Coronary artery (tissue), 2 donors: ENCODE measurements at regions not wholly inside any gene's neighbourhood (a gene's known extent, or its start where the extent isn't known, plus 50 kb on each side); places are given as distances from the start of the nearest gene placed in this dataset.

Source experiments
- DNase-seq: peaks from one replicate; pipeline ENCODE4 v3.0.0-alpha.2; 2017; ENCODE audit warnings: low spot score
- H3K27ac ChIP-seq, 2 donors: fragments of 200-600 bp; sonication (generic); one replicate each; pipeline ENCODE4 v1.5.1; 2016 to 2019
- H3K4me3 ChIP-seq: fragments of 200-600 bp; sonication (generic); 2 replicates; pipeline ENCODE4 v1.5.1; 2016; ENCODE audit warnings: mild to moderate bottlenecking, moderate library complexity
- TF ChIP-seq, protein P1 (sequence below): fragments of 200-600 bp; sonication (generic); IDR thresholded peaks from one replicate; pipeline ENCODE4 v1.5.1; 2019; ENCODE audit warnings: antibody characterized with exemption

DNA sequence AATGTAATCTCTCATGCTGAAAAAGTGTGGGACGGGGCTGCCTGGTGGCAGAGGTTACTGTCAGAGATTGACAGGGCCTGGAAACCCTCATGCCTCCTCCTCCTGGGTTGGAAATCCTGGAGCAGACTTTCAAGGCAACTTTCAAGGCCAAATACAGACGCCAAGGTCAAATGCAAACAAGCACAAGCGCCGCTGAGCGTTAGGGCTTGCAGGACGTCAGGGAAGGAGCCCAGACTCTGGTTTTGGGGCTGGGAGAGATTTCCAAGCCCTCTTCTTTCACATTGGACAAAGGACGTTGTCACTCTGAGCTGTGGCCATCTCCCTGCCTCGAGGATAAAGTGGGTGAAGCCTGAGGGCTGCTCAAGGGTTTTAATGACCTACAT lies 120.1 kb downstream of the TWIST2 start:
- H3K27ac ChIP-seq: no peak overlapping the region
- DNase-seq: no peak

DNA sequence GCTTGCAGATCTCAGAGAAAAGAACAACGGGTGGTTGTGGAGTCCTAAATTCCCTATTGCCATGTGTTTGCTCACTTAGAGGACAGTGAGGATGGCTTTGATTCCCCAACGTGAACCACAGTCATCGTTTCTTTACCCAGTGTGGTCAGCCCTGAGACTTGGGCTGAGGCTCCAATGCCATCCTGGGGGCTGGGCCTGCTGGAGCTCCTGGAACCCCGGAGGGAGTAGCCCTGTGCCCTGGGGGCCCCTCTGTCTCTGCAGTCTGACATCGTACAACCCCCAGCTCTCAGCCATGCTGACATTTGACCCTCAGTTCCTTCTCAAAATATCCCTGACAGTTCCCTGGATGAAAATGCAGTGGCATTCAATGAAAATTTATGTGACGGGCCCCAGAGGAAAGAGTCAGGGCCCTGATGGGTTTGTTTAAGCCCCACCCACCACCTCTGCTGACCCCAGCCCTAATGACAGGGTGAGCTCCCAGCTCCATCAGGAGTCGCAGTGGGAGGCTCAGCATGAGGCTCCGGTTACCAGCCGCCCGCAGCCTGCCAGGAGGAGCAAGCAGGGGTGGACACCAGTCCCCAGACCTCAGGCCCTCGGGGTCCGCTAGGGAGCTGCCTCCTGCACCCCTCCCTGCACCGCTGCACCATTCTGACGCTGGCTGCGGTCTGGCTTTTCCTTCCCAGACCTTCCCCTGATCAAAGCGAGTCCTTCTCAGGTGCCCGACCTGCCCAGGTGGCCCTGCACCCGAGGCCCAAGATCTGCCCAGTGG lies 120.9 kb downstream of the TWIST2 start:
- Histone ChIP-seq H3K4me3 (no peak overlapping the region), H3K27ac (no peak overlapping the region)
- TF ChIP-seq, protein P1, sequence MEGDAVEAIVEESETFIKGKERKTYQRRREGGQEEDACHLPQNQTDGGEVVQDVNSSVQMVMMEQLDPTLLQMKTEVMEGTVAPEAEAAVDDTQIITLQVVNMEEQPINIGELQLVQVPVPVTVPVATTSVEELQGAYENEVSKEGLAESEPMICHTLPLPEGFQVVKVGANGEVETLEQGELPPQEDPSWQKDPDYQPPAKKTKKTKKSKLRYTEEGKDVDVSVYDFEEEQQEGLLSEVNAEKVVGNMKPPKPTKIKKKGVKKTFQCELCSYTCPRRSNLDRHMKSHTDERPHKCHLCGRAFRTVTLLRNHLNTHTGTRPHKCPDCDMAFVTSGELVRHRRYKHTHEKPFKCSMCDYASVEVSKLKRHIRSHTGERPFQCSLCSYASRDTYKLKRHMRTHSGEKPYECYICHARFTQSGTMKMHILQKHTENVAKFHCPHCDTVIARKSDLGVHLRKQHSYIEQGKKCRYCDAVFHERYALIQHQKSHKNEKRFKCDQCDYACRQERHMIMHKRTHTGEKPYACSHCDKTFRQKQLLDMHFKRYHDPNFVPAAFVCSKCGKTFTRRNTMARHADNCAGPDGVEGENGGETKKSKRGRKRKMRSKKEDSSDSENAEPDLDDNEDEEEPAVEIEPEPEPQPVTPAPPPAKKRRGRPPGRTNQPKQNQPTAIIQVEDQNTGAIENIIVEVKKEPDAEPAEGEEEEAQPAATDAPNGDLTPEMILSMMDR: no peak
- no peak for DNase-seq

More for the DNA sequence above, 120.1 kb downstream of the TWIST2 start:
- TF ChIP-seq, protein P1: no peak
- H3K4me3 ChIP-seq: no peak overlapping the region

DNA sequence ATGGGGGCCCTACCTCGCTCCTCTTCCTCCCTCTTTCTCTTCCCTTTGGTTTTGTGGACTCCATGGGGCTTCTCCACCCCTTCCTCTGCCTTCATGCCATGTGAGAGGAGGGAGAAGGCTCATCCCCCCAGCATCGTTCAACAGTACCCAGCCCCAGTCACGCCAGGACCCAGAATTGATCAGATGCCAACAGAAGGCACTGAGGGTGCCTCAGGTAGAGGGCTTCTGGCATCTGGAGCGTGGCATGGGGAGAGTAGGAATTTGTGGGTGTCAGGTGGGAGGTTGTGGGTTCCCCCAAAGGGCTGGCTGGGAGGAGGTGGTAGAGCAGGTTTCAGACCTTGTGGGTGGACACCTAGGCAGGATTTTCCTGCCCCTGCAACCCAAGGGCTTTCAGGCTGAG lies 122.0 kb downstream of the TWIST2 start:
- Histone ChIP-seq H3K27ac (no peak overlapping the region), H3K4me3 (no peak overlapping the region)
- TF ChIP-seq, protein P1: no peak
- no peak for DNase-seq

DNA sequence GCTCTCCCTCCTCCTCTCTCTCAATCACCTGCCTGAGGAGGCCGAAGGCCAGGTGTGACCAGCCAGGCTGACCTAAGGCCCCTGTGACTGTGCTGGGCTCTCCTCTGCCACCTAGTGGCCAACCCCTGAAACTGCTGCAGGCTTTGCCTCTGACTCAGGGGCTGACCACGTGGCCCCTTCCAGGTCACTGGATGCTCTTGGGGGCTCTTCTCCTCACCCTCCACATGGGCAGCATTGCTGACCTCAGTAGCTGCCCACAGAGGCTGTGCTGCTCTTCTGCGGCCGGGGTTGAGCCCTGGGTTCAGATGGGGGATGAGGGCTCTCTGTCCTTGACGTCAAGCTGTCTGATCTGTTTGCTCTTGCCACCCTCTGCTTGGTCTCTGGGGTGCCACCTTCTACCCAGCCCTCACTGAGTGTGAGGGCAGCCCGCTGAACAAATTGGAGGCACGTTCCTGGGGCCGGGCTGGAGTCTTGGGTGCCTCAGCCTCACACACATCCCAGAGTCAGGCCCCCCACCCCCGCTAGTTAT lies 122.7 kb downstream of the TWIST2 start:
- H3K27ac ChIP-seq: no peak overlapping the region
- H3K4me3 ChIP-seq: no peak overlapping the region
- TF ChIP-seq, protein P1: peak; percentile 99
- peak; percentile 76 for DNase-seq

DNA sequence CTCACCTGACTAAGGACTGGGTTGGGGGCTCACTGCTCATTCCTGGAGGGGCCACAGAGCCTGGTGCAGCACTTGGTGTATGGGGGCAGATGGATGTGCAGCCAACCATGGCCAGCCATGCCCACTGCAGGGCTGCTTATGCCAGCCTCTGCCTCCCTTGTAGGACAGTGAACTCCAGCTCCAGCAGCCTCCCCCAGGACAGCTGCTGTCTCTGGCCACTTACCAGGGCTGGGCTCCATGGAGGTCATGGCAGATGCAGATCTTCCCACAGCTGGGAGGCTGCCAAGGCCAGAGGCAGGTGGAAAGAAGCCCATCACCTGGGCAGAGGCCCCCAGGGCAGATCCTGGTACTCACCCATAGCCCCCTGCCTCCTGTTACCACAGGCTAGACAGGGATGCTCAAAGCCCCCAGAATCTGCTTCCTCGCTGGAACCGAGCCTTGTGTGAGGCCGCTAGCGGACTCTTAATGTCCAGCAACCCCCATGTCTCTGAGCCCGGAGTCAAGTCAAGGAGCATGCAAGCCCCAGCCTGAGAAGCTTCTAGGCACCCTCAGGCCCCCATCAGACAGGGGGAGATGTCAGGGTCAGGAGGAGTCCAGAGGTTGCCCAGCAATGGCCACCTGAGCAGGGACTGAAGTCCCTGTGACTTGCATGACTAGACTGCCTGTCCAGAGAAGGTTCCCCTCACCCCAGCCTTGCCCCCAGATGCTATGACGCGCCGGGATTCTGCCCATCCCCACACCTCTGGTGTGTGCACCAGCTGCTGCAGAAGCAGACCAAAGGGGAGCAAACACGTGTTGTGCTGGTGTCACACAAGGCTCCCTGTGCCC lies 123.6 kb downstream of the TWIST2 start:
- no peak for DNase-seq
- no peak overlapping the region for H3K4me3 ChIP-seq
- no peak overlapping the region for H3K27ac ChIP-seq
- TF ChIP-seq, protein P1: no peak

DNA sequence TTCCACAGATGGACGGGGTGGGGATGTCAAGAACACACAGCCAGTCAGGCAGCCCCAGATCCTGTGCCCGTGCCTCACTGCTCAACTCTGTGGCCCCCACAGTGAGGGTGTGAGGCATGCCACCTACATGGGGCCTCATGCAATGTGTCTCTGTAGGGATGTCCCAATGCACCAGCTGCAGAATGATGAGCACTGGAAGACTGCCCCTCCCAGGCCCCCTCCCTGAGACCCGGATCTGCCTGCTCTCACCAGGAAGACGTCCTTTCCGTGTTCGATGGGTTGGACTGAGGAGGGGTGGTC lies 124.2 kb downstream of the TWIST2 start:
- TF ChIP-seq, protein P1: no peak
- peak; percentile 66 for DNase-seq
- Histone ChIP-seq H3K27ac (no peak overlapping the region), H3K4me3 (no peak overlapping the region)
